Stimulated activated CD8-positive, alpha-beta memory T cell treated with anti-CD3 and anti-CD28 coated beads, Interleukin-12 subunit alpha, Interleukin-12 subunit beta, amount 100 ng/mL, for 24 hours (primary cell): ENCODE measurements at regions not wholly inside any gene's neighbourhood (a gene's known extent, or its start where the extent isn't known, plus 50 kb on each side); places are given as distances from the start of the nearest gene placed in this dataset.
"Not testable (repeated sequence)": the region's sequence is repeated elsewhere in the genome, so short reads cannot be mapped to it uniquely, and the experiment has no call there.

Source experiments
- DNase-seq: peaks from one replicate; pipeline ENCODE4 v3.0.0-alpha.2; 2020; ENCODE audit errors: extremely low read depth

DNA sequence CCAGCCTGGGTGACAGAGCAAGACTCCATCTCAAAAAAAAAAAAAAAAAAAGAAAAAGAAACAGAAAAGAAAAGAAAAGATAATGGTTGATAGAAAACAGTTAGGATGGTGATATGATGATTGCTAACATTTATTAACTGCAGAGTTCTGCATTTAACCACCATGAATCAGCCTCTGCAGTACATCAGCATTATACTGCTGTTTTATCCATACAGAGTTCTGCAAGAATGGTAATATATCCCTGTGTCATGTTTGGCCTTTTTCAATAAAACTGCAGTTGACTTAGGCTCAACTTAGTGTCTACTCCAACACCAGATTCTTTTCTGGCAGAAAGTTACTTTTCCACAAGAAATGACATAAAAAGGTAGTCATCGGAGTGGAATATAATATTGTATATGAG lies 62.6 kb downstream of the DUSP6 start:
- DNase-seq = no peak

GRCh38 chr12:89288959-89289358 lies 63.3 kb downstream of the DUSP6 start:
- no peak for DNase-seq

DNA sequence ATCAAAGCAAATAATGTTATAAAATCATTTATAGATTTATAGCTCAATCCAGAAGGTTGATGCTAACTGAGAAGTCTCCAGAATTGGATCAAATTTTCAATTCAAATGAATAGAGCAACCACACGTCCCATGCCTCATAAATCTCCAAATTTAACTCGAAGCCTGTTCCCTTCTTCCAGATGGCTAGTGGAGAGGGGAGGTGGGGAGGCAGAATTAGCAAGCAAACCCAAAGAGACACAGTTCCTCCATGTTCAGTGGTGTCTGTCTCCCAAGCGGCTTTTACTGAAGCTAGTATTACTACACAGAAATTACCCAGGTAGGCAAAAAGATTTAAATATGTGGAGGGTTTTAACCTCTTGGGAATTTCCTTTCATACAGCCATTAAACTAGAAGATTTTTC lies 65.8 kb downstream of the DUSP6 start:
- DNase-seq = no peak

GRCh38 chr12:89281539-89281867 lies 70.8 kb downstream of the DUSP6 start:
- DNase-seq = no peak

DNA sequence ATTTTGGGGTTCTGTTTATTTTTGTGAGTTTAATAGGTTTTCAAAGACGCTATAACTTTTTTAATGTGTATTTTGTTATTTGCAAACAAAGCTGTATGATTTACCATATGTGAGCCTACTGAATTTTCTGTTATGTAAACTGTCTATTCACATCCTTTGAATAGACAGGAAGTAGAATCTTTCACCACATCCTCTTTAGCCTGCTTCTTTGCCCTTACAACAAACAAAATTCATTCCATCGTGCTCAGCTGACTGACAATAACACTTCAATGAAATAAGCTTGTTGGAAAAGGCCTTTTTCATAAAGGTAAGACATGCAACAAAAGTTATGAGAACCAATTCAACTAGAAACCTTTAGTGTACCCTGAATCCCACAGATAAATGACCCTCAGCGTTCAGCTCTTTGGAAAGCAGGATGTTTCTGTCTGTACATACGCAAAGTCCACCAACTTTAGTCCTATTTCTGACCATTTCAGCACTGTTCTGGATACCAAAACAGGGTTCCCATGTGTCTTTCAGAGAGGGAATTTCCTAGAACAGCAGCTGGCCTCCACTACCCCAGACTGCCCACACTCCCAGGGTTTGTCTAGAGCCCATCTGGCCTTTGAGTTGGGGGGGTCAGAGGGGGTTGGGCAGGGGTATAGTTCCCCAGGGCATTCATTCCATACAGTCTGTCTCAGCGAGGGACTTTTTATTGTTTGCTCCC lies 71.3 kb downstream of the DUSP6 start:
- no peak for DNase-seq

GRCh38 chr12:89279499-89279898 lies 72.8 kb downstream of the DUSP6 start:
- no peak for DNase-seq

- no peak for DNase-seq
Observed at GRCh38 chr12:89278862-89279261, 73.4 kb downstream of the DUSP6 start.

DNA sequence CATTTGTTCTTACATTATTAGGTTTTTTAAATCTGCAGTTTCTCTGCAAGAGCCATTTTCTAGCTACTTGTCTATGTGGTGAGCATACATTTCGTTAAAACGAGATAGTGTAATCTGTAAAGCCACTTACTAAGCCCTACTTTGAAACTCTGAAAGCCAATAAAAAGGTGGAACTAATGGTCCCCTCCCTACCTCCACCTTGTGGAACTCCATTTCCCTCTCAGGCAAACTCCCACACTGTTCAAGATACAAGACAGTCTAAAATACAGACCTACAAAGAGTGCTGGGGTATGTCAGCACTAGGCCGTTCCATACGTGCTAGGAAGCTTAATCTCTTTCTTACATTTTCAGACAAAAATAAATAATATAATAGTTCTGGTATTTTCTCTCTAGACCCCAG lies 74.1 kb downstream of the DUSP6 start:
- DNase-seq = no peak

DNA sequence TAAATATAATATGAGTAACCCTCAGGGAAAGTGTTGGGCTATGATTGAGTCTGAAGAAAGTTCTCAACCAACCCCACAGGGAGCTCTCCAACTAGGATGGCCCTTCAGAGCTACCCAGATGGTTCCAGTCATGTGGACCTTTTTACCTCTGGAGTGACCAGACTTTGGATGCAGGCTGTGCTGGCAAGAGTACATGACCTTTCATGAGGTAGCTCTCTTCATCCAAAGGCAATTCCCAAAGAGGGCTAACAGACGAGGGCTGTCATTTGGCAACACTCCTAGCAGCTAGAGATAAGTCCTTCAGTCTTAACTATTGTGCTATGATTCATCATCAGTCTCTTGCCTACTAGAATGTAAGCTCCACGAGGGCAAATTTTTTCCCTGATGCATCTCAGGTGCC lies 75.4 kb downstream of the DUSP6 start:
- DNase-seq = no peak

- DNase-seq = no peak
Observed at GRCh38 chr12:89273525-89273924, 78.8 kb downstream of the DUSP6 start.

DNA sequence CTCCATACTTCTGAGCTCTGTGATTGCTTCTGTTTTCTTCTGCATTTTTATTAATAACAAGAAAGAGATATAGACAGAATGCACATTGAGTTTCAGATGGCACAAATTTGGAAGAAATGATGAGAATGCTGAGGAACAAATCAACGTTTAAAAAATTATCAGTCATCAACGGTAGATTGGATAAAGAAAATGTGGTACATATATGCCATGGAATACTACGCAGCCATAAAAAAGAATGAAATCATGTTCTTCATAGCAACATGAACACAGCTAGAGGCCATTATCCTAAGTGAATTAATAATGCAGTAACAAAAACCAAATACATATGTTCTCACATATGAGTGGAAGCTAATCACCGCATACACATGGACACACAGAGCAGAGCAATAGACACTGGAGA lies 81.8 kb downstream of the DUSP6 start:
- no peak for DNase-seq

DNA sequence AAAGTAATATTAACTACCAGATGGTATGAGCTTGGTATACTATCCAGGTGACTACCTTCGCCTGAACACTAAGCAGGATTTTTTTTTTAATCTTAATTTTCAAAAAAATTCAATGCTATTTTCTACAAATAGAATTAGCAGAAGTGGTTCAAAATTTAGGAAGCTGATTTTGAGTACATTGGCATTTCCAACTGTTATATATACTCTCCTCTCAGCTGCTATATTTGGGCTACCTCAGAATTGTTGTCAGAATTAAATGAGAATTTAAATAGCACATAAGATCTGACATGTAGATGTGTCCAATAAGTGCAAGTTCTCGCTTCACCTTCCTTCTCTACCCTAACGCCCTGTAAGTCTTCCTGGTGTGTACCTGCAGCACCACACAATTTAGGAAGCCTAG lies 83.1 kb downstream of the DUSP6 start:
- no peak for DNase-seq

- no peak for DNase-seq
Observed at GRCh38 chr12:89267404-89267803, 84.9 kb downstream of the DUSP6 start.

- DNase-seq = not testable (repeated sequence)
Observed at GRCh38 chr12:89266574-89267188, 85.6 kb downstream of the DUSP6 start.

DNA sequence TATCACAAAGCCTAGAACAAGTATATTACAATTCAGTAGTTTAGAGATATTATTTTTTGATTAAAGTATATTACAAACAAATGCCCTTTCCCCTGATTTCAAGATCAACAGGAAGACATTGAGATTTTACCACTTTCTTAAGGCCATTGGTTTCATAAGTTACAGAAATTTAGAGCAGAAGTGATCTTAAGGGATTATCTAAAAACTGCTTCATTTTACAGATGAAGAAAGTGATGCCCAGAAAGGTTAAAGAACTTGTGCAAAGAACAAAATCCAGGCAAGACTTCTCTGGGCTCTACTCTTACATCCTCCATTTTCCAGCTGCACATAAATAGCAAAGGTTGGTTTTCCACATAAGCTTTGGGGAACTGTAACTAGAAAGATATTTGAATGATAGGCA lies 87.5 kb downstream of the DUSP6 start:
- no peak for DNase-seq

DNA sequence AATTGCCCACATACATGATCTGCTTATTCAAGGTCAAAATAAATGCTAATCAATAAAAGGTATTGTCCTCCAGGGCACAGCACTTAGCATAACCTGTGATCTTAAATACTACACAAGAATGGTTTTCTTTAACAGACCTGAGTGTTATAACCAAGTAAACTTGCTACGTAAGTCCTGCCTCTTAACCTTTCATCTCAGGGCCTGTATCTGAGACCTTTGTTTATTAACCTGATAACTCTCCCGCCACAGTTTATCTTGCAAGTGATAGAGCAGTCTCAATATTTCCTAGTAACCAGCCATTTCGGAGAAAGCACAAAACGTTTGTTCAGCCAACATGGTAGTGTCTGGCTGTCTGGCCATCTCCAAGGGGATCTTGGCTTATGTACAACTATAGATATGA lies 88.4 kb downstream of the DUSP6 start:
- DNase-seq = no peak

- no peak for DNase-seq
Observed at GRCh38 chr12:89262855-89263552, 89.3 kb downstream of the DUSP6 start.

- DNase-seq = no peak
Observed at GRCh38 chr12:89261982-89262381, 90.3 kb downstream of the DUSP6 start.

GRCh38 chr12:89260841-89261637 lies 91.3 kb downstream of the DUSP6 start:
- no peak for DNase-seq

DNA sequence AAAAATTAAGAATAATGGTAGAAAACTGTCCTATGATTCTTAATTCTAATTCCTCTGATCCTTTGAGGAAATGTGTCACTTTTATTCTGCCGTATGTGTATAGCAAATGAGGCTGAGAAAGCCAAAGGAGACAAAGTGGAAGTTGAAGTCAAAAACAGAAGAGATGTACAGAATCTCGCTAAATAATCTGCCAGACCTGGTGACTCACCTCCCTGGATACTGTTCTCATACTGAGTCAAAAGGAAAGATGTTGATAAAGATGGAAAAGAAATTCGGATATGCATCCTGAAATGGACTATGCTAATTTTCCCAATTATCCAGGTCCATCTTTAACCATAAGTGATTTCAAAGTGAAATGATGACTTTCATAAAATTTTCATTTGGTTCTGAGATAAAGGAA lies 92.5 kb downstream of the DUSP6 start:
- no peak for DNase-seq

DNA sequence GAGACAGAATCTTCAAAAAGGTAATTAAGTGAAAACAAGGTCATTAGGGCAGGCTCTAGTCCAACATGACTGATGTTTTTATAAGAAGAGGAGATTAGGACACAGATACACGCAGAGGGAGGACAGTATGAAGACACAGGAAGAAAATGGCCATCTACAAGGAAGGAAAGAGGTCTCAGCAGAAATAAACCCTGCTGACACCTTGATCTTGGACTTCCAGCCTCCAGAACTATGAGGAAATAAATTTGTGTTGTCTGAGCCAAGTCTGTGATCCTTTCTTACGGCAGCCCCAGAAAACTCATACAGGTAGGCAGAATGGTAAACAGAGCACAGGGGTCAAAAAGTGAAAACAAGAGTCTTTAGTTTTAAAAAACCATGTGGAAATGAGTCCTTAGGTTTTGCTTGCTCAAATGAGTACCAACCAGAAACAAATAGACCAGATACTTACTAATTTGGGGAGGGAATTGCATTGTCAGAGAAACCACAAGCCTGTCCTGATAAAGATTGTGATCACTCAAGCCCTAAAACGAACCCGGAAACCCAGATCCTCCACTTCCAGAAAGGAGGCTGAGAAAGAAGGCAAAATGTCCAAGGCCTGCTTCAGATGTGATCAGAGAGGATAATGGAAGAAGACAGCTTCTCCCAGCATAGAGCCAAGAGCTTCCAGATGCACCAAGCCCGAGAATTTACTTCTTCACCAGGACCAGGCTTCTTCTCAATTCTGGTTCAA lies 93.9 kb downstream of the DUSP6 start:
- DNase-seq = no peak

DNA sequence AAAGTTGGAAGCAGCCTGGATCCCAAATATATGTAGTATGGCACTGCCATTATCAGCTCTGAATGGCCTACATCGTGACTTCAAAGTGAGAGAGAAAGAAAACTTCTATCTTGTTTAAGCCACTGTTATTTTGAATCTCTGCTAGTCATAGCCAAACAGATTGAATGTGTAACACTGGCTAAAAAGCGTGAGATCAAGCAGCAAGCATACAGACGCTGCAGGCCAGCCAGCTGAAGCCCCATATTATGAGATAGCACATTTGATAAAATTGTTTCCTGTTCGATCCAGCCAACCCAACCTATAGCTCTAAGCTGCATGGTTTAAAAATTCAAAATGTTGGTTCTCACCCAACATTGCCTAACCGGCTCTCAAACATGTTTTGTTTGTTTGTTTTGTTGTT lies 95.0 kb downstream of the DUSP6 start:
- no peak for DNase-seq
